ENCODE measurements at regions not wholly inside any gene's neighbourhood (a gene's known extent, or its start where the extent isn't known, plus 50 kb on each side); places are given as distances from the start of the nearest gene placed in this dataset.
A peak's percentile ranks its signal among the peaks of the same experiment; 100 is the strongest.

DNA sequence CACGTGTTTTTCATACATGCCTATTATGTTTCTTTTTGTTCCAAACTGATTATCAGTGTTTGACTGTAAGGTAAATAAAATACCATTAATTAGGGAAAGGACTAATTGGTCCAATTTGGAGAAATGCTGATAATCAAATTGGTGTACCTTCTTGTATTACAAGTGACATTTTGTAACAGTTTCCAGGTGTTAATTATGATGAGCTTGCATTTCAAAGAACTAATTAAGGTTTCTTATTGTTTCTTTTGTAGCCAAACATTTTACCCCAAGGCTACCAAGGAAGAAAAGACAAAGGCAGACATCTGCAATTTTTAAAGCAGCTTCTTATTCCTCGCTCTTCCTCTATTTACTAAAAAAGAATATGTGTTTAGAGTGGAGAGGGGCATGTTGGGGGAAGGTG is 88.7 kb upstream of the GRIK1 start:
- Histone ChIP-seq H3K23me2 (ENCODE audit: insufficient read length, low read depth, low read length, poor library complexity, severe bottlenecking) (no peaks in the 10 kb centered on the region), H3K14ac (ENCODE audit: insufficient read depth, low read length) (no peak overlapping the region), H3K4me1 (ENCODE audit: insufficient read depth, low read length) (peaks cover 3% of the 10 kb centered on the region; the same call in 1 of the 2 replicates), H3K27me3 (ENCODE audit: insufficient read depth, low read length) (no peaks in the 10 kb centered on the region), H3K9ac (ENCODE audit: extremely low read depth, insufficient read length, low read length) (no peak overlapping the region), H4K5ac (ENCODE audit: insufficient read length, low read depth, low read length) (no peak overlapping the region), H3K4ac (ENCODE audit: low read depth, low read length) (no peak overlapping the region), H3K9me3 (ENCODE audit: control insufficient read depth, low read depth, low read length) (no peaks in the 10 kb centered on the region), H3K27ac (ENCODE audit: insufficient read length, low read depth, low read length) (no peak overlapping the region), H3K79me2 (ENCODE audit: insufficient read depth, low read length) (no peaks in the 10 kb centered on the region), H3K79me1 (ENCODE audit: insufficient read depth, low read depth, low read length, poor library complexity, severe bottlenecking) (no peaks in the 10 kb centered on the region), H3K23ac (ENCODE audit: insufficient read length, low read depth, low read length) (no peak overlapping the region), H2BK120ac (ENCODE audit: low read depth, low read length, poor library complexity, severe bottlenecking) (no peak overlapping the region), H2BK12ac (ENCODE audit: insufficient read length, low read depth, low read length) (no peak overlapping the region), H3T11ph (ENCODE audit: low read length) (no peak overlapping the region), H4K8ac (replicated peaks; ENCODE audit: insufficient read length, low read depth, low read length) (no peak overlapping the region), H2BK20ac (ENCODE audit: low read depth, low read length, poor library complexity, severe bottlenecking) (no peak overlapping the region), H2AK5ac (ENCODE audit: insufficient read length, low read length) (no peak overlapping the region), H3K18ac (ENCODE audit: insufficient read length, low read depth, low read length) (no peak overlapping the region), H2BK5ac (ENCODE audit: insufficient read length, low read length) (no peak overlapping the region), H3K56ac (ENCODE audit: insufficient read length, low read depth, low read length) (no peak overlapping the region), H2AFZ (ENCODE audit: low read length) (no peak overlapping the region), H3K4me2 (ENCODE audit: insufficient read depth, insufficient read length, low read length) (no peak overlapping the region), H2BK15ac (ENCODE audit: low read depth, low read length) (no peak overlapping the region), H4K20me1 (ENCODE audit: control insufficient read depth, insufficient read depth, insufficient read length) (no peaks in the 10 kb centered on the region), H4K91ac (ENCODE audit: insufficient read length, low read depth, low read length) (no peak overlapping the region)
- Mint-ChIP-seq H3K4me1 (peaks cover 9% of the 10 kb centered on the region in 2 experiments), H3K9me3 (peaks cover 1 to 3% of the 10 kb centered on the region in 2 experiments; a peak in 4 of 5 replicates), H3K36me3 (ENCODE audit: insufficient read depth in 1 of 3, low read depth in 3 of 3) (peaks cover 0 to 3% (median 1%) of the 10 kb centered on the region in 3 experiments; a peak in 3 of 7 replicates), H3K27ac (0 out of 7 replicates have a peak overlapping the region, but pooled peaks of 1 of the 3 experiments have one; percentile 55), H3K27me3 (ENCODE audit: low read depth) (no peaks in the 10 kb centered on the region), H3K4me3 (no peak overlapping the region)
- no CpG with 5 or more reads among the region's 2 CpGs for WGBS (ENCODE audit: extremely low coverage, insufficient read length, low lambda C conversion rate)
- no peak for DNase-seq
- TF ChIP-seq, protein P1, sequence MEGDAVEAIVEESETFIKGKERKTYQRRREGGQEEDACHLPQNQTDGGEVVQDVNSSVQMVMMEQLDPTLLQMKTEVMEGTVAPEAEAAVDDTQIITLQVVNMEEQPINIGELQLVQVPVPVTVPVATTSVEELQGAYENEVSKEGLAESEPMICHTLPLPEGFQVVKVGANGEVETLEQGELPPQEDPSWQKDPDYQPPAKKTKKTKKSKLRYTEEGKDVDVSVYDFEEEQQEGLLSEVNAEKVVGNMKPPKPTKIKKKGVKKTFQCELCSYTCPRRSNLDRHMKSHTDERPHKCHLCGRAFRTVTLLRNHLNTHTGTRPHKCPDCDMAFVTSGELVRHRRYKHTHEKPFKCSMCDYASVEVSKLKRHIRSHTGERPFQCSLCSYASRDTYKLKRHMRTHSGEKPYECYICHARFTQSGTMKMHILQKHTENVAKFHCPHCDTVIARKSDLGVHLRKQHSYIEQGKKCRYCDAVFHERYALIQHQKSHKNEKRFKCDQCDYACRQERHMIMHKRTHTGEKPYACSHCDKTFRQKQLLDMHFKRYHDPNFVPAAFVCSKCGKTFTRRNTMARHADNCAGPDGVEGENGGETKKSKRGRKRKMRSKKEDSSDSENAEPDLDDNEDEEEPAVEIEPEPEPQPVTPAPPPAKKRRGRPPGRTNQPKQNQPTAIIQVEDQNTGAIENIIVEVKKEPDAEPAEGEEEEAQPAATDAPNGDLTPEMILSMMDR (conservative IDR thresholded peaks at IDR 0.05) = no peak

All from H9 (cell line).